ENCODE measurements at regions not wholly inside any gene's neighbourhood (a gene's known extent, or its start where the extent isn't known, plus 50 kb on each side); places are given as distances from the start of the nearest gene placed in this dataset.
"Not testable (repeated sequence)": the region's sequence is repeated elsewhere in the genome, so short reads cannot be mapped to it uniquely, and the experiment has no call there.

GRCh38 chr9:82116556-82116955, 128.0 kb downstream of the SPATA31D1 start:
- no peak for DNase-seq (ENCODE audit: low spot score)

GRCh38 chr9:82117026-82117811, 128.6 kb downstream of the SPATA31D1 start:
- DNase-seq (ENCODE audit: low spot score): no peak

GRCh38 chr9:82122731-82123130, 134.2 kb downstream of the SPATA31D1 start:
- DNase-seq (ENCODE audit: low spot score): no peak

GRCh38 chr9:82124090-82124489, 135.5 kb downstream of the SPATA31D1 start:
- no peak for DNase-seq (ENCODE audit: low spot score)

GRCh38 chr9:82126256-82126655, 137.7 kb downstream of the SPATA31D1 start:
- DNase-seq (ENCODE audit: low spot score): no peak

GRCh38 chr9:82127465-82127864, 138.9 kb downstream of the SPATA31D1 start:
- DNase-seq (ENCODE audit: low spot score): no peak

GRCh38 chr9:82128011-82128696, 139.6 kb downstream of the SPATA31D1 start:
- no peak for DNase-seq (ENCODE audit: low spot score)

GRCh38 chr9:82129708-82130107, 141.1 kb downstream of the SPATA31D1 start:
- no peak for DNase-seq (ENCODE audit: low spot score)

GRCh38 chr9:82130331-82131042, 141.9 kb downstream of the SPATA31D1 start:
- DNase-seq (ENCODE audit: low spot score): no peak

- no peak for DNase-seq (ENCODE audit: low spot score)
Observed at GRCh38 chr9:82131072-82131471, 142.5 kb downstream of the SPATA31D1 start.

GRCh38 chr9:82132024-82132423, 143.5 kb downstream of the SPATA31D1 start:
- no peak for DNase-seq (ENCODE audit: low spot score)

GRCh38 chr9:82134010-82134409, 145.4 kb downstream of the SPATA31D1 start:
- DNase-seq (ENCODE audit: low spot score): no peak

GRCh38 chr9:82135106-82135505, 146.5 kb downstream of the SPATA31D1 start:
- DNase-seq (ENCODE audit: low spot score): no peak

GRCh38 chr9:82138081-82138480, 149.5 kb downstream of the SPATA31D1 start:
- not testable (repeated sequence) for DNase-seq (ENCODE audit: low spot score)

- DNase-seq (ENCODE audit: low spot score): no peak
Observed at GRCh38 chr9:82140471-82140870, 151.9 kb downstream of the SPATA31D1 start.

- no peak for DNase-seq (ENCODE audit: low spot score)
Observed at GRCh38 chr9:82144803-82145202, 156.2 kb downstream of the SPATA31D1 start.

GRCh38 chr9:82146677-82147076, 158.1 kb downstream of the SPATA31D1 start:
- DNase-seq (ENCODE audit: low spot score): no peak

GRCh38 chr9:82147798-82148425, 159.3 kb downstream of the SPATA31D1 start:
- DNase-seq (ENCODE audit: low spot score): no peak

- DNase-seq (ENCODE audit: low spot score): no peak
Observed at GRCh38 chr9:82148426-82148810, 159.8 kb downstream of the SPATA31D1 start.

GRCh38 chr9:82148901-82149461, 160.4 kb downstream of the SPATA31D1 start:
- DNase-seq (ENCODE audit: low spot score): no peak

- no peak for DNase-seq (ENCODE audit: low spot score)
Observed at GRCh38 chr9:82149501-82149946, 161.0 kb downstream of the SPATA31D1 start.

- DNase-seq (ENCODE audit: low spot score): no peak
Observed at GRCh38 chr9:82152181-82152580, 163.6 kb downstream of the SPATA31D1 start.

Data from activated CD4-positive, alpha-beta T cell treated with anti-CD3 and anti-CD28 coated beads, Interleukin-2, Interleukin-4, amounts not matched to agents 100 ng/mL and 50 ng/mL, durations not matched to agents 16 hours and 8 hours (primary cell).